ENCODE measurements at regions not wholly inside any gene's neighbourhood (a gene's known extent, or its start where the extent isn't known, plus 50 kb on each side); places are given as distances from the start of the nearest gene placed in this dataset.

- in situ Hi-C loops (cut with HindIII; ENCODE audit: low pct_unique_long_range_greater_than_20kb, low sequenced_read_pairs): no loop called here
- no peak for DNase-seq (ENCODE audit: low read depth)
Measured at GRCh38 chr1:83697220-83697619, 301.7 kb downstream of the TTLL7 start.

DNA sequence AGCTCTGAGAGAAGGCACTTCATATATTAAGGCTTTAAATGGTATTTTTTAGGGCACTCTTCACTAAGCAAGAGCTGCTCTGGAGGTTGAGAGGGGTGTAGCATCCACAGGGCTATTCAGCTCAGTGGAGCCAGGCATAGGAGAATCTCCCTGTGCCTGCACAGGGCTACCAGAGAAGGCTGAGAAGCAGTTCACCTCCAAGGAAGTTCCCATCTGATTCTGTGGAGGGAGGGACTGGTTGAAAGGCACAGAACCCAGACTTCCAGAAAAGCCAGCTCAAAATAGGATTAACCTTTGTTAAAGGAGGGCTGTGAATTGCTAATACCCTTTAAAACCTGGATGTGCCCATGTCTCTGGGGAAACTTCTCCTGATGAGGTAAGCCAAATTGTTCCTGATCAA, 304.5 kb downstream of the TTLL7 start:
- no peak for DNase-seq (ENCODE audit: low read depth)
- in situ Hi-C loops (cut with HindIII; ENCODE audit: low pct_unique_long_range_greater_than_20kb, low sequenced_read_pairs): no loop called here

DNA sequence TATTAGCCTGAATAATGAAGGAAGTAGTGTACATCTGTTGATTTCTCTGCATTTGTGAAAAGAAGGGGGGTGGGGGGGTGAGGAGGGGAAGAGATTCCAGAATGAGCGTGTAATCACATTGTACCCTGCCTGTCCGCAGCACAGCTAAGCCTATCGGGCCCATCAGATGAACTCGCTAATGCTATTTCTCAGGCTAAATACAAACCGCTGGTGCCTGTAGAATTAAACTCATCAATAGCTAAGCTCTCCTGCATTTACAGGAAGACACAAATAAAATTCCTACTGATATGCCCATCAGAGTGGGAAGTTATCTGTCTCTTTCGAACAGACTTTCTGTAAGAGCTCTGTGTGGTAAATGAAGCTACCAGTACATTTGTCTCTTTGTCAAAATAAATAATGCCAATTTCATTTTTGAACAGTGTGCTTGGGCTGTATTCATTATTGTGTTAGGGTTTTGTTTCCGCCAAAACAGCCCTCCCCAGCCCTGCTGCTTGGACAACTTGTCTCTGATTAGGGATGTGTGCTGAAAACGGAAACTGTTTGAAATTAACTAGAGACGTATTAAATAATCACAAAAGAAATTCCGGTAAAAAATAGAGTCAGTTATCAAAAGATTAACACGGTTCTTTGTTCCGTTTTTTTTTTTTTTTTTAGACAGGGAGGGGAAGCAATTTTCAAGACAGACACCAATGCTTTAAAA, 305.4 kb downstream of the TTLL7 start:
- DNase-seq (ENCODE audit: low read depth): no peak
- in situ Hi-C loops (cut with HindIII; ENCODE audit: low pct_unique_long_range_greater_than_20kb, low sequenced_read_pairs): no loop called here

GRCh38 chr1:83692524-83693381, 306.2 kb downstream of the TTLL7 start:
- DNase-seq (ENCODE audit: low read depth): no peak
- in situ Hi-C loops (cut with HindIII; ENCODE audit: low pct_unique_long_range_greater_than_20kb, low sequenced_read_pairs): no loop called here

GRCh38 chr1:83691953-83692500, 306.9 kb downstream of the TTLL7 start:
- in situ Hi-C loops (cut with HindIII; ENCODE audit: low pct_unique_long_range_greater_than_20kb, low sequenced_read_pairs): no loop called here

GRCh38 chr1:83689921-83690868, 308.7 kb downstream of the TTLL7 start:
- DNase-seq (ENCODE audit: low read depth): no peak
- in situ Hi-C loops (cut with HindIII; ENCODE audit: low pct_unique_long_range_greater_than_20kb, low sequenced_read_pairs): no loop called here

More at GRCh38 chr1:83691953-83692500, 306.9 kb downstream of the TTLL7 start:
- no peak for DNase-seq (ENCODE audit: low read depth)

GRCh38 chr1:83682132-83682531, 316.8 kb downstream of the TTLL7 start:
- no peak for DNase-seq (ENCODE audit: low read depth)
- in situ Hi-C loops (cut with HindIII; ENCODE audit: low pct_unique_long_range_greater_than_20kb, low sequenced_read_pairs): no loop called here

DNA sequence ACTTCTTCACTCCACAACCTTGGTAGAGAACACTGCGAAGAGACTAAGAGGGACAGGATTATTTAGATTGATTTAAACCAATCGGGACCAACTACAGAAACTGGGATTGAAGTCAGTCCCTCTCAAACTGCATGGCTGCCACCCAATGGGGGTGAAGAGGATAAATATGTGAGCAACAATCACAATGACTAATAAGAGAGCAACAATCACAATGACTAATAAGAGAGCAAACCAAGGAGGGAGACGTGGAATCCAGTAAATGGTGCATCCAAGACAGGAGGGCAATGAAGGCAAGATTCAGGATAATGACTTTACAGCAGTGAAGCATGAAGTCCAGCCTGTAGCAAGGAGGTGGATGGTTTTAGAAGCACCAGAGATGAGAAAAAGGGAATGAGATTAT, 322.8 kb downstream of the TTLL7 start:
- DNase-seq (ENCODE audit: low read depth): no peak
- in situ Hi-C loops (cut with HindIII; ENCODE audit: low pct_unique_long_range_greater_than_20kb, low sequenced_read_pairs): no loop called here

GRCh38 chr1:83673312-83673711, 325.6 kb downstream of the TTLL7 start:
- in situ Hi-C loops (cut with HindIII; ENCODE audit: low pct_unique_long_range_greater_than_20kb, low sequenced_read_pairs): no loop called here
- DNase-seq (ENCODE audit: low read depth): no peak

DNA sequence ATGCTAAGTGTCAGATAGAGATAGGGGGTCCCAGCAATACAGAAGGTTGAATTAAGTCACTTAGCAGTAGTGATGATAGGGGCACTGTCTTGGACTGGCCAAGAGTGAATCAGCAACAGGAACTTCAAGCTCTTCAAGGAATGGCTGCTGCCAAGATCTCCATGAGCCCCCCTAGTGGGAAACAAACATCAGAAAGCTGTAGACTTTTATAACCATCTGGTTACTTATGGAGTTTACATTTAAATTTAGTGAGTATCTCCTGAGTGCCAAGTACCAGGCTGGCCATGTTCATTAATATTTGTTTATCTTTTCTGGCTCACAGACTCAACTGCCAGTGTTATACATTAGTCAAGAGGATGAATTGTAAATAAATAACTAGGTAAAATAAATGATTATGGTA, 327.3 kb downstream of the TTLL7 start:
- DNase-seq (ENCODE audit: low read depth): no peak
- in situ Hi-C loops (cut with HindIII; ENCODE audit: low pct_unique_long_range_greater_than_20kb, low sequenced_read_pairs): no loop called here

- in situ Hi-C loops (cut with HindIII; ENCODE audit: low pct_unique_long_range_greater_than_20kb, low sequenced_read_pairs): no loop called here
- DNase-seq (ENCODE audit: low read depth): no peak
Measured at GRCh38 chr1:83670909-83671565, 327.9 kb downstream of the TTLL7 start.

DNA sequence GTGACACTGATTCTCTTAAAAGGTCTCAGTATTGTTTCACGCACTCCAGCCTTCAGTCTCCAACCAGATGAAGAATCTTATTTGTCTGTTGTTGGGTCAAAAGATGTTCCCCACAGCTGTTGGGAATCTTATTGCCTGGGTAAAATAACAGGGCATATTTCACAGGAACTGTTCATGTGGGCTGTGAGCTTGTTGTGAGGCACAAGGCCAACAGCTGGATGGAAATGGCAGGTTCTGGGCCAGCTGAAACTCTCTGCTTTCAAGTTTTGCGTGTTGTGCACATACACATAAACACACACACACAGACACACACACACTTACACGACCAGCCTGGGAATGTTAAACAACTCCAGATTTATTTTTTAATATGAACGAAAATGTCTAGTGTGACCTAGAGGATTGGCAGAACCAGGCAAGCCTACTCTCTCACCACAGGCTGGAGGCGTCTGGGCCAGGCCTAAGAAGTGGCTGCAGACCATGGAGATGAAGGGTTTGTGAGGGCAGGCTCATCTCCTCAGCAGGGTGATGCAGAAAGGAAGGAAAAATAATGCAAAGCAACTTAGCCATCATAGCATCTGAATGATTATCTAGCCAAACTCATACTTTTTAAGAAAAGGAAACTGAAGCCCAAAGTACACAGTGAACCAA, 357.0 kb downstream of the TTLL7 start:
- DNase-seq (ENCODE audit: low read depth): no peak
- in situ Hi-C loops (cut with HindIII; ENCODE audit: low pct_unique_long_range_greater_than_20kb, low sequenced_read_pairs): no loop called here

DNA sequence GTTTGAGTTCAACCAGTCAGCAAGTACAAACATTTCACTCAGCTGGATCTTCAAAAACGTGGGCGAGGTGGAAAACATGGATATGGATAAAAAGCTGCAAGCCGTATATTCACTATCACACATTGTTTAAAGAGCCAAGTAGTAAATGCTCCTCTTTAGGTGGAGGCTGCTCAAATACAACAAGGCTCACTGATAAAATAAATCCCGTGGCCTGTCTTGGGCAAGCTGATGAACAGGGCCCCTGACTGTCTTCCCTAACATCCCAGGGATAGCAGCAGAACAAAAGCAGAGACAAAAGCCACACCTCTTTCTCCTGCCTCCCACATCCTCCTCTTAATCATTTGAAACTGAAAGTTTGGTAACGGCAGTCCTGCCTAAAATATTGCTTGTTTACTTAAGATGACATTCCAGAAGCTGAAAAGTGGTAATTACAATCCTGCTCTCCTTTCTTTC, 357.7 kb downstream of the TTLL7 start:
- no peak for DNase-seq (ENCODE audit: low read depth)
- in situ Hi-C loops (cut with HindIII; ENCODE audit: low pct_unique_long_range_greater_than_20kb, low sequenced_read_pairs): no loop called here

DNA sequence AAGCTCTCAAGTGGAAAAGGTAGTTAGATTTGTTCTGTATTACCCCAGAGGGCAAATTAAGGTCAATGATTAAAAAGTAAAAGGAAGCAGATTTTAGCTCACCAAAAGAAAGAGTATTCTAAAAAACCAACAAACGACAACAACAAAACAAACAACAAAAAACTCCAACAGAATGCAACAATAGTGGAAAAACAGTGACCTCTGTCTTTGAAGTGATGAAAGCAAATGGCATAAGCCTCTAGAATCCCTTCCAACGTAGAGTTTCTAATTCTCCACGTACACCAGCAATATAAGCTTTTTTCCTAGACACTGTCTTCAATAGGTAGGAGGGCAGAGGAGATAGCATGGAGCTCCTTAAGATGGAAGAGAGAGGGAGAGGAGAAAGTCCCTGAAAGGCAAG, 359.1 kb downstream of the TTLL7 start:
- no peak for DNase-seq (ENCODE audit: low read depth)
- in situ Hi-C loops (cut with HindIII; ENCODE audit: low pct_unique_long_range_greater_than_20kb, low sequenced_read_pairs): no loop called here

DNA sequence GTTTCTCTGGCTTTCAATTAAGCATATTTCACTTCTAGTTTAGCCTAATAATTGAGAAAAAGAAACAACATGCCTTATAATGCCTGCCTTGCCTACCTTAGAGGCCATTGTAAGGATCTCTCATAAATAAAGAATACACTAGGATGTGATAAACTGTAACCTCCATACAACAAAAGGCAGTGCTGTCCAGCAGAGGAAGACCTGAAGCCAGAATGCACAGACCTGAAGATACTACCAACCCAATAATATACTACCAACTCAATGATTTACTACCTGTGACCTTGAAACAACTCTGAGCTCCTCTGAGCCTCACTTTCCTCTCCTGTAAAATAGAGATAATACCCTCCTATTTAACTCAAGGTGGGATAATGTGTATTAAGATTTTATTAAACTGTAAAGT, 361.3 kb downstream of the TTLL7 start:
- in situ Hi-C loops (cut with HindIII; ENCODE audit: low pct_unique_long_range_greater_than_20kb, low sequenced_read_pairs): no loop called here
- DNase-seq (ENCODE audit: low read depth): no peak

DNA sequence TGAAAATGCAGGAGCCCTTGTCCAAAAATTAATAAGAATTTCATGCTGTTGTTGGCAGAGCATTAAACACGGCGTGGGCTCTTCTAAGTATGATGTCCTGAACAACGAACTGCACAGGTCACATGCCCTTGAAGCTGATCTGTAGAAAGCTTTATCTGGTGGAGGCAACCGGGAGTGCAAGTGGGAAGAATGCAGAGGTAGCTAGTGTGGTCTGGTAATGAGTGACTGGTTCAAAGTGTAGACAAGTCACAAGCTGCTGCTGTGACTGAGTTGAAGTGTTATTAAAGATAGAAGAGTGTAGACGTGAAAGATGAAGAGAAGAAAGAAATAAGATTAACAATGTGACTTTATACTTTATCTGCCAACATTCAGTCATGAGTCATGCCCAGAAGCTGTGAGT, 361.9 kb downstream of the TTLL7 start:
- DNase-seq (ENCODE audit: low read depth): no peak
- in situ Hi-C loops (cut with HindIII; ENCODE audit: low pct_unique_long_range_greater_than_20kb, low sequenced_read_pairs): no loop called here

- no peak for DNase-seq (ENCODE audit: low read depth)
- in situ Hi-C loops (cut with HindIII; ENCODE audit: low pct_unique_long_range_greater_than_20kb, low sequenced_read_pairs): no loop called here
Measured at GRCh38 chr1:83632906-83633305, 366.0 kb downstream of the TTLL7 start.

Data from Caki2 (cell line).